GM12873 (cell line): ENCODE measurements at regions not wholly inside any gene's neighbourhood (a gene's known extent, or its start where the extent isn't known, plus 50 kb on each side); places are given as distances from the start of the nearest gene placed in this dataset.

Source experiments
- TF ChIP-seq, protein P1 (sequence below): IDR thresholded peaks from 2 replicates; pipeline ENCODE4 v1.5.1; 2012; ENCODE audit warnings: low read depth, mild to moderate bottlenecking, moderate library complexity, low read length, control low read depth; ENCODE audit not compliant: insufficient read depth; ENCODE audit errors: missing control alignments

- TF ChIP-seq, protein P1, sequence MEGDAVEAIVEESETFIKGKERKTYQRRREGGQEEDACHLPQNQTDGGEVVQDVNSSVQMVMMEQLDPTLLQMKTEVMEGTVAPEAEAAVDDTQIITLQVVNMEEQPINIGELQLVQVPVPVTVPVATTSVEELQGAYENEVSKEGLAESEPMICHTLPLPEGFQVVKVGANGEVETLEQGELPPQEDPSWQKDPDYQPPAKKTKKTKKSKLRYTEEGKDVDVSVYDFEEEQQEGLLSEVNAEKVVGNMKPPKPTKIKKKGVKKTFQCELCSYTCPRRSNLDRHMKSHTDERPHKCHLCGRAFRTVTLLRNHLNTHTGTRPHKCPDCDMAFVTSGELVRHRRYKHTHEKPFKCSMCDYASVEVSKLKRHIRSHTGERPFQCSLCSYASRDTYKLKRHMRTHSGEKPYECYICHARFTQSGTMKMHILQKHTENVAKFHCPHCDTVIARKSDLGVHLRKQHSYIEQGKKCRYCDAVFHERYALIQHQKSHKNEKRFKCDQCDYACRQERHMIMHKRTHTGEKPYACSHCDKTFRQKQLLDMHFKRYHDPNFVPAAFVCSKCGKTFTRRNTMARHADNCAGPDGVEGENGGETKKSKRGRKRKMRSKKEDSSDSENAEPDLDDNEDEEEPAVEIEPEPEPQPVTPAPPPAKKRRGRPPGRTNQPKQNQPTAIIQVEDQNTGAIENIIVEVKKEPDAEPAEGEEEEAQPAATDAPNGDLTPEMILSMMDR = no peak
Observed at GRCh38 chr10:29069941-29070340, 218.9 kb upstream of the LYZL1 start.

- TF ChIP-seq, protein P1 = no peak
Observed at GRCh38 chr10:29078919-29079318, 210.0 kb upstream of the LYZL1 start.

GRCh38 chr10:29081231-29081630 lies 207.6 kb upstream of the LYZL1 start:
- TF ChIP-seq, protein P1 = no peak

DNA sequence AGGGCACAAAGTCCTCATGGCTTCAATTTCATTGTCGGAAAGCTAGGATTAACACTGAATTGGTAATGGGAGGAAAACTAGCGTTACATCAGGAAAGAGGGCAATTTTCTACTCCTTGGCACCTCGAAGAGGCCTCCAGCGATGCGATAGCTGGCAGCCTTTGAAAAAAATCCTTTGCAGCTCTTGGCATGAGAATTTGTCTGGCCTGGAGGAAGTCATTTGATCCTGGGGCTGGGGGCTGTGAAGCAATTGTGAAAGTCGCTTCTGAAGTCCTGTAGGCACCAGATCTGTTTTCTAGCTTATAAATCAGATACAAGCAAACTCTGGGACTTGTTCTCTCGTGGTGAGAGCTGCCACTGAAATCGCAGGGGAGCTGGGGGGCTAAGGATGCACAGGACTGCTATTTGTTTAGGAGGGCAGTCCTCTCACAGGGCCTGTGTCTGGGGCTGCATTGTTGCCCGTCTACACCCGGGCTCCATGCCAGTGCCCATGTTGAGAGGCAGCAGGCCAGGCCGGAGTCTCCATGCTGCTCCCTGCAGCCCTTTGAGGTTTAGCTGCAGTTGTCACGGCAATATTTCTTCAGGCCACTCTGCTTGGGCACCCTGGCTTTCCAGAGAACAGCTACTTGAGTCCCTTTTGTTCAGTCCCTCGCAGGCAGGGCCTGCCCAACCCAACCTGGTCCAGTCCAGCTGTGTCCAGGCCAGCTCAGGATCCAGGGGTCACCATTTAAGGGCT lies 206.8 kb upstream of the LYZL1 start:
- TF ChIP-seq, protein P1 = no peak

DNA sequence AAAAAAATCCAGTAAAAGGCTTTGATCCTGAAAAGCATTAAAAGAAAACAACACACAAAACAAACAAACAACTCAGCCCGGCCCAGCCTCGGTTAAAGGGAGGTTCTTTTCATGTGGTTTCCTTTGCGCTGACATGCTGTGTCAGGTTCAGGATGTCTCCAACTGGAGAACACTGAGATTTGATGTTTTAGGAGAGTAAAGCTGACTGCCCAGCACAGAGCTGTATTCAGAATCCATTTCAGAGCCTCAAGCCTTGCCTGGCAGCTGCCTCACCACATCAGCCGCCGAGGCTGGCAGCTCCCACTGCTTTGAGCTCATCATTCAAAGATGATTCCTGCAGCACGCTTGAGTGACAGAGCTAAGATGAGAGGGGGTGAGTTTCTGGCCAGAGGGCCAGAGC lies 205.8 kb upstream of the LYZL1 start:
- TF ChIP-seq, protein P1 = no peak

GRCh38 chr10:29084681-29085307 lies 204.1 kb upstream of the LYZL1 start:
- TF ChIP-seq, protein P1 = no peak

DNA sequence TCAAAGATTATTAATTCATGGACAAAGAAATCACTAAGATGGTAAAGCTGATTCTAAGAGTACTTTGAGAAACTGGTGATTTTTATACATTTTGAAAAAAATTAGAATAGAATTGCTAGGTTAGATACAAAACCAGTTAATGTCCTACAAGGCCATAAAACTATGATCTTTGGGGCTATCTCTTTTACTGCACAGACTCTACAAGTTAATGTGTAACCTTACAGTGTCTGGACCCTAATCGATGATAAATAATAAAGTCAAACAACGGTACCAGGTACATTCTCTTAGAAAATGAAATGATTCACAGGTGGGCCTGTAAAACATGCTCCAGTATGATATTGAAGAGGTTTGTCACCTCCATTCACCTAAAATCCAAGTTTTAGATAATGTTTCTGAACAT lies 199.8 kb upstream of the LYZL1 start:
- TF ChIP-seq, protein P1 = no peak
